Common myeloid progenitor, CD34-positive (primary cell): ENCODE measurements at regions not wholly inside any gene's neighbourhood (a gene's known extent, or its start where the extent isn't known, plus 50 kb on each side); places are given as distances from the start of the nearest gene placed in this dataset.

Source experiments
- CTCF ChIA-PET: fragments of 350-600 bp; sonication (Branson Sonifier 250); formaldehyde crosslinking; loops from one replicate; lab custom pipeline; 2021; ENCODE audit warnings: antibody characterized with exemption; lab: Charles Lee
- POLR2A ChIA-PET: fragments of 350-600 bp; sonication (Branson Sonifier 250); formaldehyde crosslinking; loops from one replicate; lab custom pipeline; 2021; ENCODE audit warnings: antibody characterized with exemption; lab: Charles Lee
- DNase-seq, 3 donors: peaks; one replicate each; pipeline versions ENCODE4 v3.0.0 to v3.0.0-alpha.2; 2013
- H3K27ac ChIP-seq, 2 experiments: 1 replicate in 1 of 2; 2 replicates in 1 of 2; pipeline ENCODE4 v1.7.0; 2013; ENCODE audit warnings: inconsistent platforms in 2 of 2, low read length in 2 of 2, mild to moderate bottlenecking in 2 of 2, low read depth in 1 of 2, moderate library complexity in 1 of 2; ENCODE audit not compliant: severe bottlenecking in 2 of 2, insufficient read depth in 1 of 2, poor library complexity in 1 of 2
- H3K27me3 ChIP-seq, 5 experiments: replicated peaks in 2 of 5; 1 replicate in 3 of 5; 2 replicates in 2 of 5; pipeline versions ENCODE4 v1.6.1 to v1.7.0; 2013; ENCODE audit warnings: low read length in 4 of 5, mild to moderate bottlenecking in 2 of 5, moderate library complexity in 2 of 5, inconsistent platforms in 1 of 5; ENCODE audit not compliant: insufficient read depth in 5 of 5, control insufficient read depth in 4 of 5
- H3K36me3 ChIP-seq, 4 experiments: 1 replicate in 2 of 4; 2 replicates in 2 of 4; pipeline versions ENCODE4 v1.6.1 to v1.7.0; 2013; ENCODE audit warnings: low read length in 3 of 4, control low read depth in 1 of 4, mild to moderate bottlenecking in 1 of 4; ENCODE audit not compliant: control insufficient read depth in 4 of 4, insufficient read depth in 4 of 4
- H3K4me1 ChIP-seq, 4 experiments: 1 replicate in 3 of 4; 2 replicates in 1 of 4; pipeline versions ENCODE4 v1.6.1 to v1.7.1; 2013; ENCODE audit warnings: low read length in 3 of 4, mild to moderate bottlenecking in 3 of 4, control low read depth in 1 of 4, inconsistent platforms in 1 of 4, moderate library complexity in 1 of 4; ENCODE audit not compliant: control insufficient read depth in 4 of 4, insufficient read depth in 4 of 4; ENCODE audit errors: control extremely low read depth in 1 of 4
- H3K4me3 ChIP-seq, 7 experiments: 1 replicate in 4 of 7; 2 replicates in 3 of 7; pipeline versions ENCODE4 v1.5.1 to v1.7.0; 2013; ENCODE audit warnings: mild to moderate bottlenecking in 7 of 7, low read length in 6 of 7, moderate library complexity in 6 of 7, inconsistent platforms in 2 of 7, low read depth in 2 of 7, control low read depth in 1 of 7; ENCODE audit not compliant: insufficient read depth in 4 of 7, control insufficient read depth in 1 of 7; ENCODE audit errors: extremely low read depth in 1 of 7
- H3K9me3 ChIP-seq, 5 experiments: 1 replicate in 4 of 5; 2 replicates in 1 of 5; pipeline versions ENCODE4 v1.6.1 to v1.7.1; 2013; ENCODE audit warnings: low read length in 4 of 5, mild to moderate bottlenecking in 2 of 5, inconsistent platforms in 1 of 5, low read depth in 1 of 5, moderate library complexity in 1 of 5; ENCODE audit not compliant: control insufficient read depth in 4 of 5, insufficient read depth in 2 of 5; ENCODE audit errors: control extremely low read depth in 1 of 5
- whole genome bisulfite sequencing: methylation state at CpG from one replicate; pipeline ENCODE4 v1.1.5; 2013; ENCODE audit not compliant: insufficient coverage; 5-methylcytosine and 5-hydroxymethylcytosine counted together

GRCh38 chr11:8810540-8811301 lies 100.3 kb upstream of the AKIP1 start:
- 20% methylated on average over 26 of the region's 28 CpGs for WGBS
- DNase-seq = peak; percentile 34 to 63 (median 49)
- POLR2A ChIA-PET = interaction anchor here (0.7 kb wide), 2 partner anchors 13 to 43 kb away, joined by 3 to 5 read pairs; no protein-coding TSS in a partner anchor
- H3K27ac ChIP-seq = peak overlapping the region in 1 of 2 experiments; percentile 36
- H3K4me1 ChIP-seq = peaks cover 0 to 28% (median 17%) of the 10 kb centered on the region in 4 experiments
- H3K36me3 ChIP-seq = no peaks in the 10 kb centered on the region
- CTCF ChIA-PET = interaction anchor here (0.6 to 1.6 kb wide), 3 partner anchors 10 to 26 kb away, joined by 3 read pairs; no protein-coding TSS in a partner anchor
- no peaks in the 10 kb centered on the region for H3K9me3 ChIP-seq
- peak overlapping the region; percentile 4 to 71 (median 48) for H3K4me3 ChIP-seq
- H3K27me3 ChIP-seq = no peaks in the 10 kb centered on the region

GRCh38 chr11:8811571-8811970 lies 99.4 kb upstream of the AKIP1 start:
- Histone ChIP-seq H3K4me1 (peaks cover 0 to 28% (median 17%) of the 10 kb centered on the region in 4 experiments), H3K36me3 (no peaks in the 10 kb centered on the region), H3K27ac (no peak overlapping the region), H3K4me3 (no peak overlapping the region), H3K9me3 (no peaks in the 10 kb centered on the region), H3K27me3 (no peaks in the 10 kb centered on the region)
- ChIA-PET CTCF (interaction anchor here (1.6 kb wide), 1 partner anchor 18 kb away, joined by 3 read pairs; no protein-coding TSS in a partner anchor), POLR2A (no interaction called here)
- DNase-seq = no peak
- no CpG with 5 or more reads among the region's 1 CpG for WGBS

- Histone ChIP-seq H3K27ac (no peak overlapping the region), H3K4me3 (no peak overlapping the region), H3K9me3 (no peaks in the 10 kb centered on the region), H3K36me3 (no peaks in the 10 kb centered on the region), H3K27me3 (no peaks in the 10 kb centered on the region), H3K4me1 (peaks cover 0 to 28% (median 17%) of the 10 kb centered on the region in 4 experiments)
- POLR2A ChIA-PET = no interaction called here
- peak in 2 of 3 donors; percentile 8 to 17 for DNase-seq
- 50% methylated on average over 1 of the region's 3 CpGs for WGBS
- CTCF ChIA-PET = interaction anchor here (1.6 to 2.6 kb wide), 2 partner anchors 8 to 17 kb away, joined by 3 to 8 read pairs; no protein-coding TSS in a partner anchor
These were observed 98.6 kb upstream of the AKIP1 start for GRCh38 chr11:8812438-8812837.

GRCh38 chr11:8813658-8814057 lies 97.3 kb upstream of the AKIP1 start:
- H3K27me3 ChIP-seq = no peaks in the 10 kb centered on the region
- no peaks in the 10 kb centered on the region for H3K36me3 ChIP-seq
- peaks cover 0 to 28% (median 17%) of the 10 kb centered on the region in 4 experiments for H3K4me1 ChIP-seq
- ChIA-PET CTCF (interaction anchor here (0.8 to 2.6 kb wide), 4 partner anchors 9 to 87 kb away, joined by 3 to 8 read pairs (median 4); no protein-coding TSS in a partner anchor), POLR2A (no interaction called here)
- peak; percentile 70 to 80 (median 76) for DNase-seq
- no peak overlapping the region for H3K27ac ChIP-seq
- WGBS = 100% methylated on average over 1 of the region's 1 CpG
- H3K4me3 ChIP-seq = no peak overlapping the region
- H3K9me3 ChIP-seq = no peaks in the 10 kb centered on the region

- H3K27me3 ChIP-seq = no peaks in the 10 kb centered on the region
- WGBS = 51% methylated on average over 3 of the region's 4 CpGs
- no peaks in the 10 kb centered on the region for H3K36me3 ChIP-seq
- no peak overlapping the region for H3K4me3 ChIP-seq
- POLR2A ChIA-PET = no interaction called here
- H3K27ac ChIP-seq = no peak overlapping the region
- H3K4me1 ChIP-seq = peaks cover 0 to 28% (median 17%) of the 10 kb centered on the region in 4 experiments
- CTCF ChIA-PET = interaction anchor here (0.8 to 2.6 kb wide), 4 partner anchors 10 to 88 kb away, joined by 3 to 8 read pairs (median 4); no protein-coding TSS in a partner anchor
- DNase-seq = peak in 2 of 3 donors; percentile 16 to 33
- H3K9me3 ChIP-seq = no peaks in the 10 kb centered on the region
These were observed 96.6 kb upstream of the AKIP1 start for GRCh38 chr11:8814209-8814922.

- DNase-seq = no peak
- no peaks in the 10 kb centered on the region for H3K9me3 ChIP-seq
- ChIA-PET CTCF (interaction anchor here (1.1 to 2.6 kb wide), 2 partner anchors 10 to 21 kb away, joined by 4 to 8 read pairs; no protein-coding TSS in a partner anchor), POLR2A (no interaction called here)
- no CpG with 5 or more reads among the region's 2 CpGs for WGBS
- no peak overlapping the region for H3K4me3 ChIP-seq
- peaks cover 0 to 28% (median 17%) of the 10 kb centered on the region in 4 experiments for H3K4me1 ChIP-seq
- no peaks in the 10 kb centered on the region for H3K36me3 ChIP-seq
- H3K27me3 ChIP-seq = no peaks in the 10 kb centered on the region
- H3K27ac ChIP-seq = no peak overlapping the region
These were observed 96.1 kb upstream of the AKIP1 start for GRCh38 chr11:8814923-8815240.
